GM21576 (cell line): ENCODE measurements at regions not wholly inside any gene's neighbourhood (a gene's known extent, or its start where the extent isn't known, plus 50 kb on each side); places are given as distances from the start of the nearest gene placed in this dataset.

ENCODE experiments used
- ATAC-seq: cut with Tn5 transposase; IDR thresholded peaks from one replicate; pipeline ENCODE4 v1.9.1; 2021; ENCODE audit warnings: mild to moderate bottlenecking, moderate library complexity; ENCODE audit not compliant: unreplicated experiment

DNA sequence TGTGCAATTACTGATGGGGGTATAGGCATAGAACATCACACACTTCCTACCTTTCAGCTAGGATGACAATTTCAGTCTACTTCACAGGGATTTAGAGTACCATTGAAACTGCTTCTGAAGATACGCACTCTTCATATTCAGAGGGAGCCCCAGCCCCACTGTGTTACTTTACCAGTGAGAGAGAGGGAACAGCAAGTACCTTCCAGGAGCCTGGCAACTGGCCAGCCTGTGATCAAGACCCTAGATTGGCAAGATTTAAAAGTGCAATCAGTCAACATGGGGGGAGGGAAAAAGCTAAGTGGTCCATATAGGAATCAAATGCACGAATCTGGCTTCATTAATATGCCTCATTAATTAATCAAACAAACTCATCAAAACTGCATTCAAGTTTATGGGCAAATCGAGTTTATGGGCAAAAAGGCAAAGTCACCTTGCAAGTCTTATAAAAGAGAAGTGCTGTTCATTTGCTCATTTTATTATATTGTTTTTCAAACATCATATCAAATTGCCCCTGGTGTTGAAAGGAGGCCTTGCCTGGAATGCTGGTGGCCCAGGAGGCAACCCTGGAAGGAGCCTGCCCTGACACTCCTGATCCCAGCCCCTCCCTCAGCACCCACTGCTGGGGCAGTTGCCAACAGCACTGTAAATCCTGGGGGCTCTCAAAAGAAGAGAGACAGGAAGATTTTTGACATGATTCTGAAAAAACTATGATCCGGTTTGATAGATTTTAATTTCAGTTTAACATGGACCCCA, 184.9 kb upstream of the DPT start:
- no peak for ATAC-seq

- no peak for ATAC-seq
Observed at GRCh38 chr1:168917309-168917708, 188.3 kb upstream of the DPT start.

DNA sequence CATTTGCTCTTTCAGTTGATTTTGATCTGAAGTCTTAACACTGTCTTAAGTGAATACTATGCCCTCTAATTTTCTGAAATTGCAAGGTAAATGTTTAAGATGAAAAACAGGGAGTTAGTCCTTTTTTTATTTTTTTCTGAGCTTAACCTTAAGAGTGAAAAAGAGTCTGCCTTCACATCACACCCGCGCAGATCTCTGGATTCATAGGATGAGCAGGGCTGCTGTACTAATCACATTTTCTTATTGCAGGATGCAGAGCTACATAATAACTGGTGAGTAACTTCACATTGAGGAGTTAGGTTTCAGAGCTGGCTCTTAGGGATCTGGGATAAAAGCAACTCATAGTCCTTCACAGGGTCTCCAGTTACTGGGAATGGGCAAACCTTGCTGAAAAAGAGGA, 188.7 kb upstream of the ATP1B1 start:
- ATAC-seq, result no peak

DNA sequence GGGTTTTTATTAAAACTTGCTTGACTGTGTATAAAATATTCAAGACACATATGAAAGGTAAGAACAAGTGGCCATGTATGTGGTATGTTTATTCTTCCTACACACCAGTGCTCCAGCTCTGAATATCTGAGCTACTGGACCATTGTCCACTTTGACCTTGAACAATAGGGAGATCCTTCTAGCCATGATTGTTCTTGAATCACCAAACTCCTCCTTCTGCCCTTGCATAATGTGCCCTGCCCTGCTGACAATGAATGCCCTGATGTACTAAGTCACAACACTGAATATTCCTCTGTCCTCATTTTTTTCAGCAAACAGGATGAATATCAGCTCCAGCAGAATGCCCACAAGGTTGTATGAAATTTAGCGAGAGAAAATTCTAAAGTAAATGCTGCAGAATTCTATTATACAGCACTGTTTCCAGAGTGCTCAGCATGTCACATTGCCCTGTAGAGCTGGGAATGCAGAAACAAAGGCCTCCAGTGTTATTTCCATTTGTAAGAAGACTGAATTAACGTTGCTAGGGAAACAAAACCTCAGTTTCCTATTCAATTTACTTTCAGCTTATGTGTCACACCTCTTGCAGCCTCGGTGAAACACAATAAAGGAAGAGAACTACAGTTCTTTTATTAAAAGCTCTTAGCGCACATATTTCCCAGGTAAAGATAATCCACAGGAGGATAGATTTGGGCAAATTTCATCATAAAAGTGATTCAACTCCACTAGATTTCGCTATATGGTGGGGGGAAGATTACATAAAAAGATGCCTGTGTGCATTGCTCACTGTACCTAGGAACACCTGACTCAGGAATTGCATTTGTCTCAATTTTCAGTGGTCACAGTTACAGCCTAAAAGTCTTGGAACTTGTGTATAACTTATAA, 187.4 kb upstream of the ATP1B1 start:
- ATAC-seq, result no peak

- no peak for ATAC-seq
Observed at GRCh38 chr1:168920456-168921094, 185.9 kb upstream of the ATP1B1 start.

GRCh38 chr1:168921629-168922028, 184.9 kb upstream of the ATP1B1 start:
- no peak for ATAC-seq

DNA sequence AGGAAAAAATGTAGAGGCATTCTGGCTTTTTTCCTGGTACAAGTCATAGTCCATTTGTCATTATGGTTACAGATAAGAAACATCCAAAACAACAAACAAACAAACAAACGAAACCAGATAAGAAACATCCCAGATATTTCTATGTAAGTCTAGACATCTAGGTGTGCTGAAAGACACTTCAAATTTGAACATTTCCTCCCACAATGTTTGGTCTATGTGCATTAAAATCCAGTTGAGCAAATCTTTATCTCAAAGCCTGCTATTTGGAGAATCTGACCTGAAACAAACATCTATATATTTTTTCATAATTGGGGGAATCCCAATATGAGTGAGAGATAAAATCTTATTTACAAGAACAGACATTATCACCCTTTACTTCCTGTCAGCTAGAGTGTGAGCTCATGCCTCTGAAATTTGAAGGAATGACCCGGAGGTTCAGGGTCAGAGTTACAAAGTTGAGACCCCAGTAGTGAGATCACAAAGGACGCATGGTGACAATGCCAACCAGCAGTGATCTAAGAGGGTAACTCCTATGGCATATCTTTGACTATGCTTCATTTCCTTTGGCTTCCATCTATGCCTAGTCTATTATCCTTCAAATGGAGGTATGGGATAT, 182.9 kb upstream of the ATP1B1 start:
- no peak for ATAC-seq

DNA sequence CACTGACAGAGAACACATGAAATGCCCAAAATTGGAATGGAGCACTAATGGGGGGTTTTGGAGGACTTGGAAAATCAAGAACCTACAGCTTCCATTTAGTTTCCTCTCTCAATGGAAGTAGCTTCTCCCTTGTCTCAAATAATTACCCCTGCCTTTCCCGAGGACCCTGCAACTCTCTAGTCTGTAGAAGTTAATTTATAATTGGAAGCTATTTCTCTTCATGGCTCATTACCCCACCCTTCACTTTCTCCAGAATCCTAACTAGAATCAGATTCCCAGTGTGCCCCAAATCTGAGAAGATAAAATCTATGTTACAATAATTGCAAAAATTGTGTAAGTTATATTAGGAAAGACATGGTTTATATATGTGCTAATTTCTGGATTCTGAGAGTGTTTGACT, 181.5 kb upstream of the ATP1B1 start:
- no peak for ATAC-seq

- ATAC-seq, result no peak
Observed at GRCh38 chr1:168926236-168926635, 180.3 kb upstream of the ATP1B1 start.

- ATAC-seq, result no peak
Observed at GRCh38 chr1:168932539-168932938, 174.0 kb upstream of the ATP1B1 start.

DNA sequence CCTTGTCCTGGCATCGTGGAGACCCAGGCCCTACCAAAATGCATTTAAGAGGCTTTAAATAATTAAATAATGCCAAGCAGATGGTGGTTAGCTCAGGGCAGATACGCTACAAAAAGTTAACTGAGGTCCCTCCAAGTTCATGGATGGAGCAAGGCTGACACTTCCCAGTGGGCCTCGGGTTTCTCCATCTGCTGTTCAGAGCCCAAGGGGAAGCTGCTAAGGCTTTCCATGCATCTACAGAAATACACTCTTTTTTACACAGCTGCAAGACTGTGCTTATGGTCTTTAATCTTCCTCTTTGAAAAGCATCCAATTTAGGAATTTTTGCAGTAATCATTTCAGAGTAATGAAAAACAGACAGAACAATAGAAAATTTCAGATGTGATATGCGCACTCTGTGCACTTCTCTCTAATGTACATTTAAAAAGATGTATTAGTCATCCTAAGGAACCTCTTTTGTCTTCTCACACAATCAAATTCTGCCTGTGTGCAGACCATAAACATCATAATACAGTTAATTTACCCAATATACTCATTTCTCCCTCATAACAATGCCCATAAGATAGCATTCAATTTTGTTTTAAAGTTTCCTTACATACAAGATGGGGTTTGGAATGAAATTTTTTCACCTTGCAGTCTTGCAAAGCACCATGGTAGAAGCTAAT, 173.2 kb upstream of the ATP1B1 start:
- ATAC-seq, result no peak

- ATAC-seq, result no peak
Observed at GRCh38 chr1:168939110-168939946, 167.2 kb upstream of the ATP1B1 start.

DNA sequence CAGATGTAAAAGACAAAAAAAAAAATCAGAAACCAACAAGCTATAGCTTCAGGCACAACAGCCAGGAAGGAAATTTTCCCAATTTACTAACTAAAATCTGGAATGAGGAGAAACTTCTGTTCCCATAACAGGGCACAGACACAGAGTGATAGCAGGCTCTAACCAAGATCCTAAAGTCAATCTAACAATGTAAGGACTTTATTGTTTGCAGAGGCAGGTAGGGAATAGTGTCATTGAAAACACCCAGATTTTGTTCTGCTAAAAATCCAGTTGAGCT, 166.6 kb upstream of the ATP1B1 start:
- ATAC-seq, result no peak

- no peak for ATAC-seq
Observed at GRCh38 chr1:168941640-168942039, 164.8 kb upstream of the ATP1B1 start.

- ATAC-seq, result no peak
Observed at GRCh38 chr1:168942165-168942564, 164.3 kb upstream of the ATP1B1 start.

- no peak for ATAC-seq
Observed at GRCh38 chr1:168945870-168946269, 160.6 kb upstream of the ATP1B1 start.

- ATAC-seq, result no peak
Observed at GRCh38 chr1:168947041-168947440, 159.4 kb upstream of the ATP1B1 start.

DNA sequence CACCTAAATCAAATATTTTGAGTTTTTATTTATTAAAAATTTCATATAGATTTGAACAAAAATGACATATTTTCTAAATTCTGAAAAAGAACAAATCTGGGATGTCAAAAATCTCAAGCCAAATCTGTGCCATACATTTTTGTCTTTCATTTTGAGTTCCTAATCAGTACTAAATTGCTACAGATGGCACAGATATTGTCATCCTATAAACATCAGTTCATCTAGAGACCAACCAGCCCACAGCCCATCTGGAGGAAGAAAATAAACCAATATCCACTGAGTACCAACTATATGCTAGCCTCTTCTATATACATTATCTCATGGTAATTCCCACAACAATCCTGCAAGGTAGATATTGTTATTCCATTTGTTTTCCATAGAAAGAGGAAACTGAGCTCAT, 156.8 kb upstream of the ATP1B1 start:
- ATAC-seq, result no peak

- no peak for ATAC-seq
Observed at GRCh38 chr1:168957818-168958217, 148.7 kb upstream of the ATP1B1 start.
